GM21723 (cell line): ENCODE measurements at regions not wholly inside any gene's neighbourhood (a gene's known extent, or its start where the extent isn't known, plus 50 kb on each side); places are given as distances from the start of the nearest gene placed in this dataset.
"Not testable (repeated sequence)": the region's sequence is repeated elsewhere in the genome, so short reads cannot be mapped to it uniquely, and the experiment has no call there.

Source experiments
- ATAC-seq: cut with Tn5 transposase; IDR thresholded peaks from one replicate; pipeline ENCODE4 v1.9.1; 2021; ENCODE audit warnings: mild to moderate bottlenecking, moderate library complexity; ENCODE audit not compliant: unreplicated experiment

DNA sequence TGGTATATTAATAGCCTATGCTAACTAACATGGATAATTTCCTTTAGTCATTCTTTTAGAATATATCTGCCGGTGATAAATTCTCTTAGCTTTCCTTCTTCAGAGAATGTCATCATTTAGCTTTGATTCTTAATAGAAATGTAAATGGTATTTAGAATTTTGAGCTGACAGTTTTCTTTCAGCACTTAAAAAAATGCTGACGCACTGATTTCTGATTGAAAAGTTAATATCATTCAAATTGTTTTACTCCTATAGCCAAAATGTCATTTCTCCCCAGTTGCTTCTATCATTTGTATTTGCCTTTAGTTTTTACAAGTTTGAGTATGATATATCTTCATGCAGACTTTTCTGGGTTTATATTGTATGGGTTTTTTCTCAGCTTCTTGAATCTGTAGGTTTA is 668.0 kb downstream of the LTN1 start:
- ATAC-seq = no peak

GRCh38 chr21:28317177-28317950 is 675.3 kb downstream of the LTN1 start:
- no peak for ATAC-seq

DNA sequence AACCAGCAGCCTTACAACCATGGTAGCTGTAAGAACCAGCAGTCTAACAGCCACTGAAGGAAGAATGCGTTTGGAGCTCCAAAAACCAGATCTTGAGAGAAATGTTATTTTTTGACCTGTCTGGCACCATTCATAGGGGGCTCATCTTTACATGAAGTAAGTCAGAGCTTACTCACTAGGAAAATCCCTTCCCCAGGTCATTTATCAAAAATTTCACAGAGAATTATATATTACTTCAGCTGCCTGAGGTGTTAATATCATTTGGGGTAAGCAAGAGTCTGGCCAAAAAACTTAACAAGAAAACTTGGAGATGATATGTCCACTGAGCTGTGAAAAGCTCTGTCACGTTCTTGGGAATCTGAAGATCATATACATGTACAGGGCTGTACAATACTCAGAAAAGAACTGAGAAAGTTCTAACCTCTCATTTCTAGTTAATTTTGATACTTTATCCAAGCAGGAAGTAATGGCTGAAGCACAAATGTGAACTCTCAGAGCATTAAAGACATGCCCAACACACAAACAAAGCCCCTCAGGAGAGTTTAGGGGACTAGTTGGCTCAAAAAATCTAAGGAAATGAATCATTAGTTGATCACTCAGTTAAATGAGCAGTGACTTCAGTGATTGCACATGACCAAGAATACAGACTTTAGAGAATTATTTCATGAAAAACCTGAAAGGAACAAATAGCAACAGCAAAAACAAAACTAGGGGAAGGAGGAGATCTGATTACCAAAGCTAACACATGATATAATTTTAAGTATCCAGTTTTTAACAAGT is 681.1 kb downstream of the LTN1 start:
- no peak for ATAC-seq

- ATAC-seq = no peak
Observed at GRCh38 chr21:28310711-28311110, 682.0 kb downstream of the LTN1 start.

DNA sequence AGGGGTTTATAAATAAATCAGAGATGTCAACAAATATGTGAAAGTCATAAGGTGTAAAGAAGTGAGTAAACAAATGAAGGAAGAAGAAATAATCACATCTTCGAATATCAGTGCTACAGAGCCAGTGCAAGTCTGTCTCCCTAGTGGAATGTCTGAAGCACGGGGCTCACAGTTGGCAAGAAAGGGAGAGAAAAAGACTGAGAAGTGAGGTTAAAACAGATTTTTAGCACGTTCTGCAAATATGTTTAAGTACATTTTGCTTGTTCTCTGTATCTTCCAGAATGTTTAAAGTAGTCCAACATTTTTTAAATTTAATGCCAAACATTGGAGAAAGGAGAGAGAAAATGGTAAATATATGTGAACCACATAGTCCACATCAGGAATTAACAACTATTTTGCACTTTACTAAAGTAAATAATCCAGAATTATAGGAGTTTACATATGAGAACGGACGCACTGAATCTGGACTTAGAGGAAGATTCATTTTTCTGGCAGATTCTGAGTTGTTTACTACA is 682.4 kb downstream of the LTN1 start:
- ATAC-seq = no peak

DNA sequence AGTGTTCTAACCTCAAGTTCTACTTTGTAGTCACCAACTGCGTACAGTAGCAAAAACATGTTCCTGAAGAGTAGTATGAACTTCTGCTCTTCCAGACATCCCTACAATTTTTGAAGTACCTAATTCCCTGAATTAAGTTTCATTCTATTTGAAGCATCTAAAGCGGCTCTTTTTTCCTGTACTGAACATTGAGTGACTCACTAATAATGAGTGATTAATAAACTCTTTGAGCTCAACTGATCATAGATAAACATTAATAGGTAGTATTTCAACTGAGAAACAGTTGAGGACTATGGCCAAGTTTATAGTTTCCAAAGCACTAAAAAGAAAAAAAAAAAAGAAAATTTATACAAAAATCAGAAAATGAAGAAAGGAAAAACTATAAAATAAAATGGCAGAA is 683.1 kb downstream of the LTN1 start:
- no peak for ATAC-seq

- ATAC-seq = no peak
Observed at GRCh38 chr21:28308516-28308915, 684.2 kb downstream of the LTN1 start.

- ATAC-seq = no peak
Observed at GRCh38 chr21:28299946-28300345, 692.7 kb downstream of the LTN1 start.

DNA sequence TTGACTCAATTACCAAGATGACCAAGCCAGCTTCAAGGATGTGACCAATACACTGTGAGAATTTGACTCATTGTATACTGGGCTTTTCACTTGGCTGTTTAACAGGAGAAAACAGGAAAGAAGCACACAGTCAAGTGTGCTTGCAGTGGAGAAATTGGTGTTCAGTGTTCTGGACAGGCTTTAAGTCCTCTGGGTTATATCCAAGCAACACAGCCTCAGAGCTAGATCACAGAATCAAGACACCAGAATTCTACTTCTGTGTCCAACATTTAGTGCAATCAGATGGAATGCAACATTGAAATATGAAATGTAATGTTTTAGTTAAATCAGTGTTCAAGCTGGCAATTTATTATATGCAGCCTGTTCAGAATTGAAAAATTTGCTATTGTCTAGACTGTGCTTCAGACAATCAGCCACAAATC is 694.4 kb downstream of the LTN1 start:
- ATAC-seq = no peak

DNA sequence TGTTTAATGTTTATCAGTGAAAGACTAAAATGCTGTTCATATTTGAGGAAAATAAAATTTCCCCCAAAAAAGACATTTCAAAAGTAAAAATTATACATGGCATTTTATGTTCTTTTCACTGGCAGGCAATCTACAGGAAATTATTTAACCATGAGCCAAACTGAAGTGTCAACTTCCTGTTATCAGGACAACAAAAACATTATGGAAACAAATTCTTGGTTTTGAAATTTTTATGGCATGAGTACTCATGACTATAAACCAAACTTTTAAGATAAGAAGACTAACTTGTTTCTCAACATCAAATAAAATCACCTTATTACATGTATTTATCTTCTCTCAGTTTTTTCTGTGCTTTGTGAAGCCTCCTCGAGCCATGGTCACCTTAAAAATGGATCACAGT is 698.6 kb downstream of the LTN1 start:
- ATAC-seq = no peak

GRCh38 chr21:28283641-28284490 is 708.8 kb downstream of the LTN1 start:
- no peak for ATAC-seq

- ATAC-seq = no peak
Observed at GRCh38 chr21:28282833-28283232, 709.8 kb downstream of the LTN1 start.

DNA sequence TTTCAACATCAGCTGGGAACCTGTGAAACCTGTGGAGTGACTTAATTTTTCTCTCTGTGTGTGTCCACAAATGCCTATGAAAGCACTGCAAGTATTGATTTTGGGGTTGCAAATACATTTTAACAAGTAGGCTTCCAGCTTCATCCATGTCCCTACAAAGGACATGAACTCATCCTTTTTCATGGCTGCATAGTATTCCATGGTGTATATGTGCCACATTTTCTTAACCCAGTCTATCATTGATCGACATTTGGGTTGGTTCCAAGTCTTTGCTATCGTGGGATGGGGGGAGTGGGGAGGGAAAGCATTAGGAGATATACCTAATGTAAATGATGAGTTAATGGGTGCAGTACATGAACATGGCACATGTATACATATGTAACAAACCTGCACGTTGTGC is 711.3 kb downstream of the LTN1 start:
- ATAC-seq = not testable (repeated sequence)

- ATAC-seq = no peak
Observed at GRCh38 chr21:28280611-28281010, 712.1 kb downstream of the LTN1 start.

DNA sequence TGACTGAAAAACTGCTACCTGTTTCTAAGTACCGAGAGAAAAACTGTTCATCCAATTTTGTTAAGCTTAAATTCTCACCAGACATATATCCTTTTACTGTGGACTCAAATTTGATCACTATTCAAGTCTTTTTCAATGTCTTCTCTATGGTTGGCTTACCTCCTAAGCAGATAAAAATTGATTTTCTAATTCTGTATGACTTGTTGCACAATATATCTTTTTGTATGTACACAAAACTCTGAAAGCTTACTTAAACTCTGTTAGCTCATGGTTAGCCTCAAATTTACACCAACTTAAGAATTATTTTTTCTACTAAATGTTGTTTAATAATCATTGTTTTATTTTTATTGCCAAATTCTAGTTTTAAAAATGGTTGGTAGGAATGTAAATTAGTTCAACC is 715.4 kb downstream of the LTN1 start:
- no peak for ATAC-seq

DNA sequence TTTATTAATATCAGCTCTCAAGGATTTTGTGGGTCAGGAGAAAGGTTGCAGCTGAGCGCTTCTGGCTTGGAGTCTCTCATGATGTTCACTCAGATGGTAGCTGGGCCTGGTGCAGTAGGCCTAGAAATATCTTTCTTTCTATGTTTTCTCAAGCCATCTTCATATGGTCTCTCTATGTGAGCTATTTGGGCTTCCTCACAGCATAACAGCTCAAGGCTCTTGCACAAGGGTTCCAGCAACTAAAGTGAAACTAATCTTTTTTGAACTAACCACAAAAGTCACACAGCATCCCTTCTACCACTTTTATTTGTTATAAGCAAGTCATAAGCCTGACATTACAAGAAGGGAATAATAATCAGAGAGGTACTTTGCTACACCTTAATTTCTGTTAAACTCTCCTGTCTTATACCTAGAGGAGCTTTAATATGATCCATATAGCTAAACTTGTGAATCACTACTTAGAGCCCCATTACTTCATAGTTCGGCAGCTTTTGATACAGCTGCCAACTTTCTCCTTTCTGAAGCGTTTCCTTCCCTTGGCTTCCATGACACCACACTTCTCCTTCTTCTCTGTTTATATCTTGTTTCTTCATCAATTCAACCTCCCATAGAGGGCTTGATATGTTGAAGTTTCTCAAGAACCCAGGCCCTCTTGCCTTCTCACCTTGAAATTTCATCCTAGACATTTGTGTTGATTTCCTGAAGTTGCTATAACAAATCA is 720.2 kb downstream of the LTN1 start:
- ATAC-seq = no peak

- no peak for ATAC-seq
Observed at GRCh38 chr21:28269173-28269572, 723.5 kb downstream of the LTN1 start.

DNA sequence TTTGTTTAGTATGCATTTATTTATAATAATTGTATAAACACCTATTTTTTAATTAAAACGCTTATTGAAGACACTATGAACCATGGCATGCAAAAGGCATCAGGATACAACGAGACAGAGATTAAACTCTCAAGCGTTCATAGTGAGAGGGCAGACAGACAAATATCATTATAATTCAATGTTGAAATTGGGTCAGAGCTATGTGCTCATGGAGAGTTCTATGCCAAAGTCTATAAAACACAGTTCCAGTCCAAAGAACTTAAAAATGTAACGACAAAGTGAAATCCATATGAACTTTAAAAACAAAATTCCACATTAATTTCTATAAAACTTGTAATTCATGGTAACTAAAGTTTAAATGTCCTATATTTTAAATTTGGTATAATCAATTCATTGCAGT is 724.0 kb downstream of the LTN1 start:
- no peak for ATAC-seq

- ATAC-seq = no peak
Observed at GRCh38 chr21:28267449-28267848, 725.2 kb downstream of the LTN1 start.

GRCh38 chr21:28266061-28266460 is 726.6 kb downstream of the LTN1 start:
- no peak for ATAC-seq

- no peak for ATAC-seq
Observed at GRCh38 chr21:28263974-28264373, 728.7 kb downstream of the LTN1 start.
